ENCODE measurements at regions not wholly inside any gene's neighbourhood (a gene's known extent, or its start where the extent isn't known, plus 50 kb on each side); places are given as distances from the start of the nearest gene placed in this dataset.

DNA sequence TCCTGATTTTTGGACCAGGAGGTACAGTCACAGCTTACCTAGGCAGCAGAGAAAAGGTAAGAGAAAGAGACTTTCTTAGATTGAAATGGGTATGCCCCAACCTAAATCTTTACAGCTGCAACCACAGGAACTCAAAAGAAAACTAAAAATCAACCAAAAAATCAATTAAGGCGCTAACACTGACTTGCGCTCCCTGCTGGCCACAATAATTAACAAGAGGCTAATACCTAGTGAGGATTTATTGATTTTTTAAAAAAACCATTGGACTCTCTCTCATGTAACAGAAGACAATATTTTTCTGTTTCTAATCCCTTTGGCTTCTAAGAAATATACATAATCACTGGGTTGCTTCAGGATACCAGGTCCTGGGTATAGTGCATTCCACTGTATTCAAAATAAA is 153.9 kb upstream of the TENM3 start:
- TF ChIP-seq, protein P1, sequence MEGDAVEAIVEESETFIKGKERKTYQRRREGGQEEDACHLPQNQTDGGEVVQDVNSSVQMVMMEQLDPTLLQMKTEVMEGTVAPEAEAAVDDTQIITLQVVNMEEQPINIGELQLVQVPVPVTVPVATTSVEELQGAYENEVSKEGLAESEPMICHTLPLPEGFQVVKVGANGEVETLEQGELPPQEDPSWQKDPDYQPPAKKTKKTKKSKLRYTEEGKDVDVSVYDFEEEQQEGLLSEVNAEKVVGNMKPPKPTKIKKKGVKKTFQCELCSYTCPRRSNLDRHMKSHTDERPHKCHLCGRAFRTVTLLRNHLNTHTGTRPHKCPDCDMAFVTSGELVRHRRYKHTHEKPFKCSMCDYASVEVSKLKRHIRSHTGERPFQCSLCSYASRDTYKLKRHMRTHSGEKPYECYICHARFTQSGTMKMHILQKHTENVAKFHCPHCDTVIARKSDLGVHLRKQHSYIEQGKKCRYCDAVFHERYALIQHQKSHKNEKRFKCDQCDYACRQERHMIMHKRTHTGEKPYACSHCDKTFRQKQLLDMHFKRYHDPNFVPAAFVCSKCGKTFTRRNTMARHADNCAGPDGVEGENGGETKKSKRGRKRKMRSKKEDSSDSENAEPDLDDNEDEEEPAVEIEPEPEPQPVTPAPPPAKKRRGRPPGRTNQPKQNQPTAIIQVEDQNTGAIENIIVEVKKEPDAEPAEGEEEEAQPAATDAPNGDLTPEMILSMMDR (IDR thresholded peaks at IDR 0.05) = peak in 2 of 6 experiments; percentile 16 to 19
- no peak for TF ChIP-seq POLR2A (IDR thresholded peaks at IDR 0.05)
